Liver (tissue), 8 donors: ENCODE measurements at regions not wholly inside any gene's neighbourhood (a gene's known extent, or its start where the extent isn't known, plus 50 kb on each side); places are given as distances from the start of the nearest gene placed in this dataset.
"Not testable (repeated sequence)": the region's sequence is repeated elsewhere in the genome, so short reads cannot be mapped to it uniquely, and the experiment has no call there.

Experiments
- DNase-seq: peaks from one replicate; pipeline ENCODE4 v3.0.0-alpha.2; 2017; ENCODE audit warnings: low spot score
- H3K27ac ChIP-seq, 2 donors: one replicate each; pipeline ENCODE4 v1.7.0; 2013; ENCODE audit warnings: inconsistent platforms in 2 of 2, low read length in 2 of 2, control low read depth in 1 of 2, low read depth in 1 of 2, mild to moderate bottlenecking in 1 of 2
- H3K27me3 ChIP-seq, 4 donors: one replicate each; pipeline versions ENCODE4 v1.6.1 to v1.7.0; 2013; ENCODE audit warnings: low read length in 3 of 4, inconsistent platforms in 1 of 4, mild to moderate bottlenecking in 1 of 4, moderate library complexity in 1 of 4; ENCODE audit not compliant: control insufficient read depth in 4 of 4, insufficient read depth in 4 of 4
- H3K36me3 ChIP-seq, 4 donors: one replicate each; pipeline versions ENCODE4 v1.6.1 to v1.7.0; 2013; ENCODE audit warnings: low read length in 3 of 4, mild to moderate bottlenecking in 3 of 4, low read depth in 1 of 4, moderate library complexity in 1 of 4; ENCODE audit not compliant: control insufficient read depth in 4 of 4, insufficient read depth in 3 of 4
- H3K4me1 ChIP-seq, 4 donors: one replicate each; pipeline versions ENCODE4 v1.6.1 to v1.7.0; 2013; ENCODE audit warnings: low read length in 3 of 4, mild to moderate bottlenecking in 3 of 4, moderate library complexity in 1 of 4; ENCODE audit not compliant: control insufficient read depth in 4 of 4, insufficient read depth in 4 of 4
- H3K4me3 ChIP-seq, 3 donors: one replicate each; pipeline versions ENCODE4 v1.6.1 to v1.7.0; 2013; ENCODE audit warnings: low read length in 3 of 3, control low read depth in 1 of 3, low read depth in 1 of 3, mild to moderate bottlenecking in 1 of 3
- H3K9ac ChIP-seq, 2 donors: one replicate each; pipeline ENCODE4 v1.7.0; 2013; ENCODE audit warnings: low read length in 2 of 2, mild to moderate bottlenecking in 2 of 2, moderate library complexity in 2 of 2, control low read depth in 1 of 2, low read depth in 1 of 2
- H3K9me3 ChIP-seq, 4 donors: one replicate each; pipeline versions ENCODE4 v1.6.1 to v1.7.0; 2013; ENCODE audit warnings: low read length in 3 of 4; ENCODE audit not compliant: control insufficient read depth in 4 of 4
- CTCF ChIP-seq: fragments of 150-350 bp; IDR thresholded peaks from 2 replicates; pipeline ENCODE4 v1.5.1; 2017; ENCODE audit warnings: improper control_type of control experiment, low read depth, low read length; ENCODE audit not compliant: missing input control
- EGR1 ChIP-seq, 2 donors: IDR thresholded peaks; 2 replicates each; pipeline ENCODE4 v1.6.1; 2016 to 2018; ENCODE audit warnings: antibody characterized with exemption in 2 of 2, low read depth in 2 of 2
- FOXA1 ChIP-seq: IDR thresholded peaks from 2 replicates; pipeline ENCODE4 v1.6.1; 2016; ENCODE audit warnings: antibody characterized with exemption
- FOXA2 ChIP-seq: IDR thresholded peaks from 2 replicates; pipeline ENCODE4 v1.6.1; 2016; ENCODE audit warnings: antibody characterized with exemption
- GABPA ChIP-seq, 2 donors: IDR thresholded peaks in 1 of 2; conservative IDR thresholded peaks in 1 of 2; 2 replicates each; pipeline ENCODE4 v1.6.1; 2016; ENCODE audit warnings: antibody characterized with exemption in 2 of 2, mild to moderate bottlenecking in 1 of 2, moderate library complexity in 1 of 2
- HNF4A ChIP-seq, 2 donors: conservative IDR thresholded peaks; 2 replicates each; pipeline ENCODE4 v1.6.1; 2016; ENCODE audit warnings: antibody characterized with exemption in 2 of 2, mild to moderate bottlenecking in 2 of 2
- HNF4G ChIP-seq: IDR thresholded peaks from 2 replicates; pipeline ENCODE4 v1.6.1; 2016; ENCODE audit warnings: antibody characterized with exemption
- JUND ChIP-seq, 2 donors: IDR thresholded peaks; 2 replicates each; pipeline ENCODE4 v1.6.1; 2016; ENCODE audit warnings: antibody characterized with exemption in 2 of 2
- MAX ChIP-seq: IDR thresholded peaks from 2 replicates; pipeline ENCODE4 v1.6.1; 2016; ENCODE audit warnings: antibody characterized with exemption
- NR2F2 ChIP-seq: IDR thresholded peaks from 2 replicates; pipeline ENCODE4 v1.6.1; 2016; ENCODE audit warnings: antibody characterized with exemption
- RAD21 ChIP-seq, 2 donors: IDR thresholded peaks; 2 replicates each; pipeline ENCODE4 v1.6.1; 2016; ENCODE audit warnings: antibody characterized with exemption in 2 of 2, mild to moderate bottlenecking in 2 of 2
- REST ChIP-seq: IDR thresholded peaks from 2 replicates; pipeline ENCODE4 v1.6.1; 2016; ENCODE audit warnings: antibody characterized with exemption, mild to moderate bottlenecking
- RXRA ChIP-seq, 2 donors: IDR thresholded peaks; 2 replicates each; pipeline ENCODE4 v1.6.1; 2017 to 2018; ENCODE audit warnings: antibody characterized with exemption in 2 of 2, mild to moderate bottlenecking in 1 of 2
- SP1 ChIP-seq: IDR thresholded peaks from 2 replicates; pipeline ENCODE4 v1.6.1; 2018; ENCODE audit warnings: antibody characterized with exemption, mild to moderate bottlenecking
- TAF1 ChIP-seq: conservative IDR thresholded peaks from 2 replicates; pipeline ENCODE4 v1.6.1; 2016; ENCODE audit warnings: antibody characterized with exemption, mild to moderate bottlenecking
- YY1 ChIP-seq: IDR thresholded peaks from 2 replicates; pipeline ENCODE4 v1.6.1; 2016; ENCODE audit warnings: antibody characterized with exemption, mild to moderate bottlenecking
- WGBS: extraction: QIAGEN DNeasy Blood & Tissue Kit; methylation state at CpG from one replicate; pipeline ENCODE4 v1.1.7; 2013; 5-methylcytosine and 5-hydroxymethylcytosine counted together
- TF ChIP-seq, protein P1 (sequence below): IDR thresholded peaks from 2 replicates; pipeline ENCODE4 v1.6.1; 2016; ENCODE audit warnings: antibody characterized with exemption
- donor health status: healthy.
- donor health status: healthy.
- donor health status: healthy.
- donor health status: healthy.
- donor health status: healthy.

DNA sequence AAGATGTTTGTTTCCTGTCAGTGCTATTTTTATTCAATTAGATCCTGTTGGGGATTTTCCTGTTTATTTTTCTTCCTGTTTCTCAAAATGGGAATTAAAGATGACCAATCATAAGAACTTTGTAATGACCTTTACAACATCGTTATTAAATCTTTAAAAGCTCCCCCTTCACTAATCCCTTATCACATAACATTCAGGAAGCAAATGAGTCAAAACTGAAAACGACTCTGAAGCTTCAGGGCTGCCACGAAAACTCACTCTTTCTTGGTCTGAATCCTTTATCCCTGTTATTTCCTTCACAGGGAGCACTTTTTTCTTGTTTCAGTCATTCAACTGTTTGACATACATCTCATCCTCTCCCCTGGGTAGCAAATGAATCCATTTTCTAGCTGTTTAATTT, 75.8 kb upstream of the MB21D2 start:
- no peaks in the 10 kb centered on the region for H3K4me1 ChIP-seq
- WGBS, result 47% methylated on average over 3 of the region's 3 CpGs
- no peaks in the 10 kb centered on the region for H3K9me3 ChIP-seq
- no peak for DNase-seq
- H3K9ac ChIP-seq, result no peak overlapping the region
- H3K4me3 ChIP-seq, result no peak overlapping the region
- TF ChIP-seq RXRA (IDR thresholded peaks at IDR 0.05) (no peak), HNF4A (conservative IDR thresholded peaks at IDR 0.05) (no peak), FOXA2 (no peak), HNF4G (no peak), GABPA (IDR thresholded peaks at IDR 0.05 in 1 of 2, conservative IDR thresholded peaks at IDR 0.05 in 1 of 2) (no peak), NR2F2 (no peak), REST (no peak), RAD21 (IDR thresholded peaks at IDR 0.05) (no peak), JUND (IDR thresholded peaks at IDR 0.05) (no peak), YY1 (no peak)
- TF ChIP-seq, protein P1, sequence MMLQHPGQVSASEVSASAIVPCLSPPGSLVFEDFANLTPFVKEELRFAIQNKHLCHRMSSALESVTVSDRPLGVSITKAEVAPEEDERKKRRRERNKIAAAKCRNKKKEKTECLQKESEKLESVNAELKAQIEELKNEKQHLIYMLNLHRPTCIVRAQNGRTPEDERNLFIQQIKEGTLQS, result no peak
- H3K27ac ChIP-seq, result no peak overlapping the region
- no peaks in the 10 kb centered on the region for H3K36me3 ChIP-seq
- peaks cover 0 to 4% (median 0%) of the 10 kb centered on the region in 4 donors for H3K27me3 ChIP-seq

GRCh38 chr3:193001113-193001512, 83.5 kb upstream of the MB21D2 start:
- DNase-seq, H3K9me3 ChIP-seq, H3K4me1 ChIP-seq, H3K4me3 ChIP-seq, H3K27me3 ChIP-seq, H3K27ac ChIP-seq, H3K36me3 ChIP-seq, H3K9ac ChIP-seq: not testable (repeated sequence)
- 86% methylated on average over 5 of the region's 5 CpGs for WGBS

DNA sequence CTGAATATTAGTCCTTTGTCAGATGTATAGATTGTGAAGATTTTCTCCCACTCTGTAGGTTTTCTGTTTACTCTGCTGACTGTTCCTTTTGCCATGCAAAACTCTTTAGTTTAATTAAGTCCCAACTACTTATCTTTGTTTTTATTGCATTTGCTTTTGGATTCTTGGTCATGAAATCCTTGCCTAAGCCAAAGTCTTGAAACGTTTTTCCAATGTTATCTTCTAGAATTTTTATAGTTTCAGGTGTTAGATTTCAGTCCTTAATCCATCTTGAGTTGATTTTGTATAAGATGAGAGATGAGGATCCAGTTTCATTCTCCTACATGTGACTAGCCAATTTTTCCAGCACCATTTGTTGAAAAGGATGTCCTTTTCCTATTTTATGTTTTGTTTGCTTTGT, 86.0 kb upstream of the MB21D2 start:
- H3K27me3 ChIP-seq, H3K4me3 ChIP-seq, H3K27ac ChIP-seq, H3K36me3 ChIP-seq, H3K9me3 ChIP-seq, H3K4me1 ChIP-seq, H3K9ac ChIP-seq, DNase-seq: not testable (repeated sequence)
- WGBS, result 13% methylated on average over 1 of the region's 1 CpG

DNA sequence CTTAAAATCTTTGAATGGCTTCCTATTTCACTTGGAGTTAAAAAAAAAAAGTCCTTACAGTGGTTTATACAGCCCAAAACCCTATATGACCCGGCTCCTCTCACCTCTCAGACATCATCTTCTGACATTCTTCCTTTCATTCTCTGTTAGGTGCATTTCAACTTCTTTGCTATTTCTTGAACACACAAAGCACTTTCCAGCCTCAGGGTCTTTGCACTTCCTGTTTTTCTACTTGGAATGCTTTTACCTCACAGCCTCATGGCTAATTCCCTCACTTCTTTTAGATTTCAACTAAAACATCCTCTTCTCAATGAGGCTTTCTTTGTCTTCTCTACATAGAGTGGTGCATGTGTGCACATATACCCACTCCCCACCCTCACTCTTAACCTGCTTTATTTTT, 91.0 kb upstream of the MB21D2 start:
- WGBS, result 90% methylated on average over 1 of the region's 1 CpG
- Histone ChIP-seq H3K4me1 (no peaks in the 10 kb centered on the region), H3K27me3 (no peaks in the 10 kb centered on the region), H3K4me3 (no peak overlapping the region), H3K27ac (no peak overlapping the region), H3K9me3 (peaks cover 0 to 4% (median 2%) of the 10 kb centered on the region in 4 donors), H3K9ac (no peak overlapping the region), H3K36me3 (no peaks in the 10 kb centered on the region)
- no peak for DNase-seq
- no peak for TF ChIP-seq SP1
- no peak for TF ChIP-seq CTCF
- no peak for TF ChIP-seq FOXA1
- TF ChIP-seq MAX, result no peak
- TF ChIP-seq RXRA (IDR thresholded peaks at IDR 0.05), result no peak
- no peak for TF ChIP-seq JUND (IDR thresholded peaks at IDR 0.05)
- TF ChIP-seq REST, result no peak
- TF ChIP-seq EGR1 (IDR thresholded peaks at IDR 0.05; ENCODE audit: low read depth in 2 of 2), result no peak
- TF ChIP-seq TAF1, result no peak
